ENCODE measurements at regions not wholly inside any gene's neighbourhood (a gene's known extent, or its start where the extent isn't known, plus 50 kb on each side); places are given as distances from the start of the nearest gene placed in this dataset.

GRCh38 chr11:134676516-134677287 lies 264.7 kb upstream of the B3GAT1 start:
- no peak for TF ChIP-seq POLR2A (IDR thresholded peaks at IDR 0.05)
- TF ChIP-seq, protein P1, sequence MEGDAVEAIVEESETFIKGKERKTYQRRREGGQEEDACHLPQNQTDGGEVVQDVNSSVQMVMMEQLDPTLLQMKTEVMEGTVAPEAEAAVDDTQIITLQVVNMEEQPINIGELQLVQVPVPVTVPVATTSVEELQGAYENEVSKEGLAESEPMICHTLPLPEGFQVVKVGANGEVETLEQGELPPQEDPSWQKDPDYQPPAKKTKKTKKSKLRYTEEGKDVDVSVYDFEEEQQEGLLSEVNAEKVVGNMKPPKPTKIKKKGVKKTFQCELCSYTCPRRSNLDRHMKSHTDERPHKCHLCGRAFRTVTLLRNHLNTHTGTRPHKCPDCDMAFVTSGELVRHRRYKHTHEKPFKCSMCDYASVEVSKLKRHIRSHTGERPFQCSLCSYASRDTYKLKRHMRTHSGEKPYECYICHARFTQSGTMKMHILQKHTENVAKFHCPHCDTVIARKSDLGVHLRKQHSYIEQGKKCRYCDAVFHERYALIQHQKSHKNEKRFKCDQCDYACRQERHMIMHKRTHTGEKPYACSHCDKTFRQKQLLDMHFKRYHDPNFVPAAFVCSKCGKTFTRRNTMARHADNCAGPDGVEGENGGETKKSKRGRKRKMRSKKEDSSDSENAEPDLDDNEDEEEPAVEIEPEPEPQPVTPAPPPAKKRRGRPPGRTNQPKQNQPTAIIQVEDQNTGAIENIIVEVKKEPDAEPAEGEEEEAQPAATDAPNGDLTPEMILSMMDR (IDR thresholded peaks at IDR 0.05) = no peak

All from thyroid gland (tissue), 4 donors.